SK-N-SH (cell line): ENCODE measurements at regions not wholly inside any gene's neighbourhood (a gene's known extent, or its start where the extent isn't known, plus 50 kb on each side); places are given as distances from the start of the nearest gene placed in this dataset.

Source experiments
- CTCF ChIP-seq: fragments of 200-600 bp; sonication (generic); IDR thresholded peaks from 2 replicates; pipeline ENCODE4 v1.6.1; 2017; ENCODE audit warnings: antibody characterized with exemption, mild to moderate bottlenecking, moderate library complexity
- EZH2phosphoT487 ChIP-seq: fragments of 200-600 bp; sonication (generic); IDR thresholded peaks from 2 replicates; pipeline ENCODE4 v1.6.1; 2017; ENCODE audit warnings: low read depth, mixed run types, mild to moderate bottlenecking, antibody characterized with exemption, moderate library complexity, borderline replicate concordance
- POLR2AphosphoS5 ChIP-seq: IDR thresholded peaks from 2 replicates; pipeline ENCODE4 v1.6.1; 2012; ENCODE audit warnings: low read depth, low read length

- TF ChIP-seq CTCF (no peak), POLR2AphosphoS5 (no peak), EZH2phosphoT487 (no peak)
Observed at GRCh38 chr3:113064183-113064582, 73.4 kb downstream of the GTPBP8 start.
